ENCODE measurements at regions not wholly inside any gene's neighbourhood (a gene's known extent, or its start where the extent isn't known, plus 50 kb on each side); places are given as distances from the start of the nearest gene placed in this dataset.
"Not testable (repeated sequence)": the region's sequence is repeated elsewhere in the genome, so short reads cannot be mapped to it uniquely, and the experiment has no call there.

- TF ChIP-seq EZH2 (IDR thresholded peaks at IDR 0.05): no peak
- no peak for TF ChIP-seq EZH2phosphoT487 (IDR thresholded peaks at IDR 0.05)
- TF ChIP-seq CTCF (IDR thresholded peaks at IDR 0.05): no peak
These were observed 446.3 kb upstream of the RGS18 start for GRCh38 chr1:191711961-191712360.

GRCh38 chr1:191714845-191715244, 443.4 kb upstream of the RGS18 start:
- Histone ChIP-seq H3K27ac (no peak overlapping the region), H3K4me1 (no peaks in the 10 kb centered on the region), H2AFZ (replicated peaks) (no peak overlapping the region), H3K4me2 (no peak overlapping the region), H3K27me3 (no peaks in the 10 kb centered on the region), H3K9ac (no peak overlapping the region), H3K9me3 (ENCODE audit: low read depth) (no peaks in the 10 kb centered on the region), H3K4me3 (no peak overlapping the region), H3K79me2 (ENCODE audit: low read depth) (no peaks in the 10 kb centered on the region), H3K36me3 (no peaks in the 10 kb centered on the region), H3F3A (ENCODE audit: low read depth) (no peaks in the 10 kb centered on the region), H4K20me1 (ENCODE audit: low read depth) (no peaks in the 10 kb centered on the region)
- Mint-ChIP-seq H3K4me1 (peaks cover 7% of the 10 kb centered on the region), H3K9me3 (no peaks in the 10 kb centered on the region), H3K4me3 (no peak overlapping the region), H3K27ac (no peak overlapping the region), H3K36me3 (no peaks in the 10 kb centered on the region), H3K27me3 (ENCODE audit: insufficient read depth, low read depth) (no peaks in the 10 kb centered on the region)
- TF ChIP-seq CTCF (IDR thresholded peaks at IDR 0.05) (no peak), EZH2phosphoT487 (IDR thresholded peaks at IDR 0.05) (no peak), EZH2 (IDR thresholded peaks at IDR 0.05) (no peak)
- DNase-seq (ENCODE audit: low spot score): no peak

More at GRCh38 chr1:191711961-191712360, 446.3 kb upstream of the RGS18 start:
- no peak overlapping the region for H2AFZ ChIP-seq (replicated peaks)
- no peaks in the 10 kb centered on the region for H3K36me3 Mint-ChIP-seq
- no peak overlapping the region for H3K27ac ChIP-seq
- no peaks in the 10 kb centered on the region for H3K79me2 ChIP-seq (ENCODE audit: low read depth)
- H3F3A ChIP-seq (ENCODE audit: low read depth): no peaks in the 10 kb centered on the region
- H3K4me1 Mint-ChIP-seq: peaks cover 7% of the 10 kb centered on the region
- no peak for DNase-seq (ENCODE audit: low spot score)
- H3K27ac Mint-ChIP-seq: no peak overlapping the region
- H3K4me1 ChIP-seq: no peaks in the 10 kb centered on the region
- H3K4me3 ChIP-seq: no peak overlapping the region
- H3K4me2 ChIP-seq: no peak overlapping the region
- no peaks in the 10 kb centered on the region for H3K27me3 Mint-ChIP-seq (ENCODE audit: insufficient read depth, low read depth)
- H3K36me3 ChIP-seq: no peaks in the 10 kb centered on the region
- H3K4me3 Mint-ChIP-seq: no peak overlapping the region
- no peaks in the 10 kb centered on the region for H4K20me1 ChIP-seq (ENCODE audit: low read depth)
- H3K27me3 ChIP-seq: no peaks in the 10 kb centered on the region
- H3K9me3 Mint-ChIP-seq: no peaks in the 10 kb centered on the region
- H3K9ac ChIP-seq: no peak overlapping the region
- no peaks in the 10 kb centered on the region for H3K9me3 ChIP-seq (ENCODE audit: low read depth)

GRCh38 chr1:191729742-191730141, 428.5 kb upstream of the RGS18 start:
- no peak overlapping the region for H3K4me3 ChIP-seq
- Mint-ChIP-seq H3K4me1 (no peaks in the 10 kb centered on the region), H3K27me3 (ENCODE audit: insufficient read depth, low read depth) (no peaks in the 10 kb centered on the region), H3K4me3 (no peak overlapping the region), H3K9me3 (peaks cover 14% of the 10 kb centered on the region), H3K27ac (no peak overlapping the region), H3K36me3 (no peaks in the 10 kb centered on the region)
- no peaks in the 10 kb centered on the region for H3K36me3 ChIP-seq
- no peak overlapping the region for H3K4me2 ChIP-seq
- H3K9ac ChIP-seq: no peak overlapping the region
- no peak overlapping the region for H2AFZ ChIP-seq (replicated peaks)
- no peaks in the 10 kb centered on the region for H3K9me3 ChIP-seq (ENCODE audit: low read depth)
- H3K4me1 ChIP-seq: no peaks in the 10 kb centered on the region
- DNase-seq (ENCODE audit: low spot score): no peak
- H4K20me1 ChIP-seq (ENCODE audit: low read depth): no peaks in the 10 kb centered on the region
- TF ChIP-seq EZH2 (IDR thresholded peaks at IDR 0.05): no peak
- TF ChIP-seq EZH2phosphoT487 (IDR thresholded peaks at IDR 0.05): no peak
- TF ChIP-seq CTCF (IDR thresholded peaks at IDR 0.05): no peak
- no peaks in the 10 kb centered on the region for H3K79me2 ChIP-seq (ENCODE audit: low read depth)
- no peak overlapping the region for H3K27ac ChIP-seq
- no peaks in the 10 kb centered on the region for H3K27me3 ChIP-seq
- H3F3A ChIP-seq (ENCODE audit: low read depth): no peaks in the 10 kb centered on the region

GRCh38 chr1:191731608-191732302, 426.5 kb upstream of the RGS18 start:
- H3K9ac ChIP-seq; H3K27ac Mint-ChIP-seq; H3K79me2 ChIP-seq (ENCODE audit: low read depth); DNase-seq (ENCODE audit: low spot score); H3K27me3 ChIP-seq; H3K4me2 ChIP-seq; H3K27me3 Mint-ChIP-seq (ENCODE audit: insufficient read depth, low read depth); H3K4me3 Mint-ChIP-seq; H3K4me3 ChIP-seq; H4K20me1 ChIP-seq (ENCODE audit: low read depth); H3K27ac ChIP-seq; H3K4me1 Mint-ChIP-seq; H3K36me3 Mint-ChIP-seq; H3K9me3 ChIP-seq (ENCODE audit: low read depth); H2AFZ ChIP-seq (replicated peaks); H3F3A ChIP-seq (ENCODE audit: low read depth); H3K4me1 ChIP-seq; H3K36me3 ChIP-seq: not testable (repeated sequence)
- peaks cover 14% of the 10 kb centered on the region for H3K9me3 Mint-ChIP-seq
